H1 (cell line): ENCODE measurements at regions not wholly inside any gene's neighbourhood (a gene's known extent, or its start where the extent isn't known, plus 50 kb on each side); places are given as distances from the start of the nearest gene placed in this dataset.

Experiments
- BCL11A ChIP-seq, 2 experiments: IDR thresholded peaks; one replicate each; pipeline ENCODE4 v1.6.1; 2011; ENCODE audit warnings: low read depth in 2 of 2, low read length in 2 of 2, mild to moderate bottlenecking in 2 of 2
- CEBPB ChIP-seq: IDR thresholded peaks from 2 replicates; pipeline ENCODE4 v1.6.1; 2012; ENCODE audit warnings: low read depth, low read length
- CHD2 ChIP-seq: IDR thresholded peaks from 2 replicates; pipeline ENCODE4 v1.6.1; 2012; ENCODE audit warnings: low read length, improper control_type of control experiment
- HDAC2 ChIP-seq, 2 experiments: fragments of 300-600 bp in 1 of 2; sonication (generic) in 1 of 2; IDR thresholded peaks; 2 replicates each; pipeline ENCODE4 v1.6.1; 2011 to 2012; ENCODE audit warnings: low read depth in 2 of 2, low read length in 2 of 2, mild to moderate bottlenecking in 2 of 2, moderate library complexity in 2 of 2, borderline replicate concordance in 1 of 2, inconsistent platforms in 1 of 2
- HDAC6 ChIP-seq: IDR thresholded peaks from one replicate; pipeline ENCODE4 v1.7.1; 2012; ENCODE audit warnings: low read depth, mild to moderate bottlenecking, inconsistent platforms, low read length, moderate library complexity
- JUN ChIP-seq: IDR thresholded peaks from 2 replicates; pipeline ENCODE4 v1.6.1; 2011; ENCODE audit warnings: low read depth, mild to moderate bottlenecking, improper control_type of control experiment, low read length
- RBBP5 ChIP-seq: IDR thresholded peaks from 2 replicates; pipeline ENCODE4 v1.7.1; 2012; ENCODE audit warnings: low read depth, mild to moderate bottlenecking, inconsistent platforms, low read length, moderate library complexity, borderline replicate concordance
- TAF7 ChIP-seq: optimal IDR thresholded peaks from 2 replicates; pipeline ENCODE3; 2011; ENCODE audit warnings: low read depth, mild to moderate bottlenecking, inconsistent platforms, low read length, moderate library complexity, borderline replicate concordance
- TCF12 ChIP-seq: IDR thresholded peaks from 2 replicates; pipeline ENCODE4 v1.6.1; 2011; ENCODE audit warnings: low read depth, mild to moderate bottlenecking, low read length
- TEAD4 ChIP-seq: IDR thresholded peaks from 2 replicates; pipeline ENCODE4 v1.6.1; 2012; ENCODE audit warnings: low read depth, low read length, inconsistent platforms, mixed read lengths
- TF ChIP-seq, protein P1 (sequence below): fragments of 300-600 bp; sonication (generic); IDR thresholded peaks from 2 replicates; pipeline ENCODE4 v1.7.1; 2012; ENCODE audit warnings: low read length, moderate library complexity, mild to moderate bottlenecking, inconsistent platforms; ENCODE audit not compliant: insufficient replicate concordance
- TF ChIP-seq, protein P2 (sequence below): IDR thresholded peaks from 2 replicates; pipeline ENCODE4 v1.6.1; 2011; ENCODE audit warnings: low read depth, mild to moderate bottlenecking, low read length; ENCODE audit not compliant: insufficient read depth

DNA sequence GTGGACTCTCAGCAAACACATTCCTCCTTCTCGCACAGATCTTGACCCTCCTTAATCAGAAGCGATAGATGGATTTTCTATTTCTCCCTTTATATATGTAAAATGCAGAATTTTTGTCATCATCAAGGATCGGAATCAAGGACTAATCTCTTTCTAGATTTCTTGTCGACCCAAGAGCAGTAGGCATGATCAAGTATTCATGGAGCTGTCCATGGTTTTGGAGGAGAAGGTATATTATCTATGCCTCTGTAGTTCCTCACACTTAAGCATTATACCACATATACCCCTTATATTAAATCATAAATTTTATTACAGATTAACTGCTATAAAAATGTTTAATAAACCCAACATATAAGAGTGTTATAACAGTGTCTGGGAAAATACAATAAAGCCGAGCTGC is 886.8 kb downstream of the NLGN4X start (continued):
- TF ChIP-seq, protein P1, sequence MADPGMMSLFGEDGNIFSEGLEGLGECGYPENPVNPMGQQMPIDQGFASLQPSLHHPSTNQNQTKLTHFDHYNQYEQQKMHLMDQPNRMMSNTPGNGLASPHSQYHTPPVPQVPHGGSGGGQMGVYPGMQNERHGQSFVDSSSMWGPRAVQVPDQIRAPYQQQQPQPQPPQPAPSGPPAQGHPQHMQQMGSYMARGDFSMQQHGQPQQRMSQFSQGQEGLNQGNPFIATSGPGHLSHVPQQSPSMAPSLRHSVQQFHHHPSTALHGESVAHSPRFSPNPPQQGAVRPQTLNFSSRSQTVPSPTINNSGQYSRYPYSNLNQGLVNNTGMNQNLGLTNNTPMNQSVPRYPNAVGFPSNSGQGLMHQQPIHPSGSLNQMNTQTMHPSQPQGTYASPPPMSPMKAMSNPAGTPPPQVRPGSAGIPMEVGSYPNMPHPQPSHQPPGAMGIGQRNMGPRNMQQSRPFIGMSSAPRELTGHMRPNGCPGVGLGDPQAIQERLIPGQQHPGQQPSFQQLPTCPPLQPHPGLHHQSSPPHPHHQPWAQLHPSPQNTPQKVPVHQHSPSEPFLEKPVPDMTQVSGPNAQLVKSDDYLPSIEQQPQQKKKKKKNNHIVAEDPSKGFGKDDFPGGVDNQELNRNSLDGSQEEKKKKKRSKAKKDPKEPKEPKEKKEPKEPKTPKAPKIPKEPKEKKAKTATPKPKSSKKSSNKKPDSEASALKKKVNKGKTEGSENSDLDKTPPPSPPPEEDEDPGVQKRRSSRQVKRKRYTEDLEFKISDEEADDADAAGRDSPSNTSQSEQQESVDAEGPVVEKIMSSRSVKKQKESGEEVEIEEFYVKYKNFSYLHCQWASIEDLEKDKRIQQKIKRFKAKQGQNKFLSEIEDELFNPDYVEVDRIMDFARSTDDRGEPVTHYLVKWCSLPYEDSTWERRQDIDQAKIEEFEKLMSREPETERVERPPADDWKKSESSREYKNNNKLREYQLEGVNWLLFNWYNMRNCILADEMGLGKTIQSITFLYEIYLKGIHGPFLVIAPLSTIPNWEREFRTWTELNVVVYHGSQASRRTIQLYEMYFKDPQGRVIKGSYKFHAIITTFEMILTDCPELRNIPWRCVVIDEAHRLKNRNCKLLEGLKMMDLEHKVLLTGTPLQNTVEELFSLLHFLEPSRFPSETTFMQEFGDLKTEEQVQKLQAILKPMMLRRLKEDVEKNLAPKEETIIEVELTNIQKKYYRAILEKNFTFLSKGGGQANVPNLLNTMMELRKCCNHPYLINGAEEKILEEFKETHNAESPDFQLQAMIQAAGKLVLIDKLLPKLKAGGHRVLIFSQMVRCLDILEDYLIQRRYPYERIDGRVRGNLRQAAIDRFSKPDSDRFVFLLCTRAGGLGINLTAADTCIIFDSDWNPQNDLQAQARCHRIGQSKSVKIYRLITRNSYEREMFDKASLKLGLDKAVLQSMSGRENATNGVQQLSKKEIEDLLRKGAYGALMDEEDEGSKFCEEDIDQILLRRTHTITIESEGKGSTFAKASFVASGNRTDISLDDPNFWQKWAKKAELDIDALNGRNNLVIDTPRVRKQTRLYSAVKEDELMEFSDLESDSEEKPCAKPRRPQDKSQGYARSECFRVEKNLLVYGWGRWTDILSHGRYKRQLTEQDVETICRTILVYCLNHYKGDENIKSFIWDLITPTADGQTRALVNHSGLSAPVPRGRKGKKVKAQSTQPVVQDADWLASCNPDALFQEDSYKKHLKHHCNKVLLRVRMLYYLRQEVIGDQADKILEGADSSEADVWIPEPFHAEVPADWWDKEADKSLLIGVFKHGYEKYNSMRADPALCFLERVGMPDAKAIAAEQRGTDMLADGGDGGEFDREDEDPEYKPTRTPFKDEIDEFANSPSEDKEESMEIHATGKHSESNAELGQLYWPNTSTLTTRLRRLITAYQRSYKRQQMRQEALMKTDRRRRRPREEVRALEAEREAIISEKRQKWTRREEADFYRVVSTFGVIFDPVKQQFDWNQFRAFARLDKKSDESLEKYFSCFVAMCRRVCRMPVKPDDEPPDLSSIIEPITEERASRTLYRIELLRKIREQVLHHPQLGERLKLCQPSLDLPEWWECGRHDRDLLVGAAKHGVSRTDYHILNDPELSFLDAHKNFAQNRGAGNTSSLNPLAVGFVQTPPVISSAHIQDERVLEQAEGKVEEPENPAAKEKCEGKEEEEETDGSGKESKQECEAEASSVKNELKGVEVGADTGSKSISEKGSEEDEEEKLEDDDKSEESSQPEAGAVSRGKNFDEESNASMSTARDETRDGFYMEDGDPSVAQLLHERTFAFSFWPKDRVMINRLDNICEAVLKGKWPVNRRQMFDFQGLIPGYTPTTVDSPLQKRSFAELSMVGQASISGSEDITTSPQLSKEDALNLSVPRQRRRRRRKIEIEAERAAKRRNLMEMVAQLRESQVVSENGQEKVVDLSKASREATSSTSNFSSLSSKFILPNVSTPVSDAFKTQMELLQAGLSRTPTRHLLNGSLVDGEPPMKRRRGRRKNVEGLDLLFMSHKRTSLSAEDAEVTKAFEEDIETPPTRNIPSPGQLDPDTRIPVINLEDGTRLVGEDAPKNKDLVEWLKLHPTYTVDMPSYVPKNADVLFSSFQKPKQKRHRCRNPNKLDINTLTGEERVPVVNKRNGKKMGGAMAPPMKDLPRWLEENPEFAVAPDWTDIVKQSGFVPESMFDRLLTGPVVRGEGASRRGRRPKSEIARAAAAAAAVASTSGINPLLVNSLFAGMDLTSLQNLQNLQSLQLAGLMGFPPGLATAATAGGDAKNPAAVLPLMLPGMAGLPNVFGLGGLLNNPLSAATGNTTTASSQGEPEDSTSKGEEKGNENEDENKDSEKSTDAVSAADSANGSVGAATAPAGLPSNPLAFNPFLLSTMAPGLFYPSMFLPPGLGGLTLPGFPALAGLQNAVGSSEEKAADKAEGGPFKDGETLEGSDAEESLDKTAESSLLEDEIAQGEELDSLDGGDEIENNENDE, result no peak
- TF ChIP-seq JUN (no peak), CHD2 (no peak), CEBPB (no peak), TCF12 (no peak), TEAD4 (no peak), RBBP5 (no peak), HDAC2 (IDR thresholded peaks at IDR 0.05; ENCODE audit: borderline replicate concordance in 1 of 2, low read depth in 2 of 2, low read length in 2 of 2) (no peak), BCL11A (IDR thresholded peaks at IDR 0.05; ENCODE audit: low read depth in 2 of 2, low read length in 2 of 2) (no peak), HDAC6 (no peak), TAF7 (no peak)
- TF ChIP-seq, protein P2, sequence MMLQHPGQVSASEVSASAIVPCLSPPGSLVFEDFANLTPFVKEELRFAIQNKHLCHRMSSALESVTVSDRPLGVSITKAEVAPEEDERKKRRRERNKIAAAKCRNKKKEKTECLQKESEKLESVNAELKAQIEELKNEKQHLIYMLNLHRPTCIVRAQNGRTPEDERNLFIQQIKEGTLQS, result no peak
